Right renal pelvis (tissue), 4 donors: ENCODE measurements at regions not wholly inside any gene's neighbourhood (a gene's known extent, or its start where the extent isn't known, plus 50 kb on each side); places are given as distances from the start of the nearest gene placed in this dataset.
"Not testable (repeated sequence)": the region's sequence is repeated elsewhere in the genome, so short reads cannot be mapped to it uniquely, and the experiment has no call there.

ENCODE experiments used
- DNase-seq, 4 donors: peaks; one replicate each; pipeline ENCODE4 v3.0.0-alpha.2; 2013; ENCODE audit warnings: low read depth in 4 of 4, low spot score in 3 of 4, missing footprints in 1 of 4

- no peak for DNase-seq
These were observed 691.4 kb downstream of the ZBBX start for GRCh38 chr3:166688665-166689064.

DNA sequence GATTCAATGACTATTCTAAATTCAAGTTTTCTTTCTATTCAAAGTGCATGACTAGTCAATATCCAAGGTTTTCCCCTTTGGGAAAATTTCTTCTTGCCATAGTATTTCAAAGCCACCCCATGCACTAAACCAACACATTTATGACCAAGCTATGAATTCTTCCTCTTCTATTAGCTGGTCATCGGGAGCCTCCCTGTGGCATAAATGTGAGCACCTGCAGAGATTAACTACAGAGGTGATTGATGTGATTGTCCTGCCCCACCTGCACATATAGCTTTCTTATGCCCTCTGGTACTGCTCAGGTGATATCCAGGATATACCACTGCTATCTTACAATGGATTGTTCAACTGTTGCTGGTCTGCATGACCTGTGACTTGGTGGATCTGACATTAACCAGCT lies 694.9 kb downstream of the ZBBX start:
- DNase-seq, result no peak

- not testable (repeated sequence) for DNase-seq
These were observed 696.0 kb downstream of the ZBBX start for GRCh38 chr3:166684077-166684476.

GRCh38 chr3:166669781-166670180 lies 710.3 kb downstream of the ZBBX start:
- no peak for DNase-seq

GRCh38 chr3:166663194-166663593 lies 716.9 kb downstream of the ZBBX start:
- no peak for DNase-seq

DNA sequence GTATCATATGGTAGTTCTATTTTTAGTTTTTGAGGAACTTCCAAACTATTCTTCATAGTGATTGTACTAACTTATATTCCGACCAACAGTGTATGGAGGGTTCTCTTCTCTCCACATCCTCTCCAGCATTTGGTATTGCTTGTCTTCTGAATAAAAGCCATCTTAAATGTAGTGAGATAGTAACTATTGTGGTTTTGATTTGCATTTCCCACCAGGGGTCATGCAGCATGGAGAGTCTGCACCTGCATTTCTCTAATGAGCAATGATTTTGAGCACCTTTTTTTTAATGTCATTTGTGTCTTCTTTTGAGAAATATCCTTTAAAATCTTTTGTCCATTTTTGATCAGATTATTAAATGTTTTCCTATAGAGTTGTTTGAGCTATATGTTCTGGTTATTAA lies 718.5 kb downstream of the ZBBX start:
- no peak for DNase-seq

- no peak for DNase-seq
These were observed 719.1 kb downstream of the ZBBX start for GRCh38 chr3:166660962-166661361.

GRCh38 chr3:166637984-166638530 lies 742.0 kb downstream of the ZBBX start:
- no peak for DNase-seq

- no peak for DNase-seq
These were observed 745.9 kb downstream of the ZBBX start for GRCh38 chr3:166634091-166634746.

GRCh38 chr3:166630190-166630589 lies 749.9 kb downstream of the ZBBX start:
- DNase-seq, result no peak

- DNase-seq, result no peak
These were observed 766.7 kb downstream of the ZBBX start for GRCh38 chr3:166613365-166613764.

DNA sequence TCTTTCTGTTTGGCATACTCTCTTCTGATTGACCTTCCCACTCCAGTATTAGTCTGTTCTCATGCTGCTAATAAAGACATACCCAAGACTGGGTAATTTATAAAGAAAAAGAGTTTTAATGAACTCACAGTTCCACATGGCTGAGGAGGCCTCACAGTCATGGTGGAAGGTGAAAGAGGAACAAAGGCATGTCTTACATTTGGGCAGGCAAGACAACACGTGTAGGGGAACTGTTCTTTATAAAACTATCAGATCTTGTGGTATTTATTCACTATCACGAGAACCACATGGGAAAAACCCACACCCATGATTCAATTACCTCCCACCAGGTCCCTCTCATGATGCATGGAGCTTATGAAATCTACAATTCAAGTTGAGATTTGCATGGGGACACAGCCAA lies 767.3 kb downstream of the ZBBX start:
- not testable (repeated sequence) for DNase-seq

DNA sequence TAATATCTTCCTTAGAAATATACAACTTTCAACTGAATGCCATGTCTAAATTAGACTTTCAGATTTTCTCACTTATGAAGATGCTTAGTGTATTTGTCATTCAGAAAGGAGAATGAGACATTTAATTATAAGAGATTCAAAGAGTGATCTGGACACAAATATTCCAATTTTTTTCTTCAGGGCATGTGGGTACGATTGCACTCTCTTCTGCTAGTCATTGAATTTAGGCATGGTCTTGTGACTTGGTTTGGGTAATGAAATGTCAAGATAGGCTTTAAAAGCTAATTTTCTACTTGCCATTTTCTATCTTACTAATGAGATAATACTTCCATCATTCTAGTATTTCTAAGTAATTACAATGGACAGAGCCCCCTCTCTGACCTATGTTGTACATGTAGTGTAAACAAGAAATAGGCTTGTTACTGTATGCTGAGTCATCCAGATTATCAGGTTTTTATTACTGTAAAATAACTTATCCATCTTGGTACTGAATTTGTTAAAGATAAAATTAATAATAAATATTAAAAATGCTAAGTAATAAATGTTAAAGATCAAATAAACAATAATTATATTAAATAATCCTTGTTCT lies 770.8 kb upstream of the BCHE start:
- DNase-seq, result no peak

GRCh38 chr3:166606988-166607387 lies 769.8 kb upstream of the BCHE start:
- DNase-seq, result no peak

DNA sequence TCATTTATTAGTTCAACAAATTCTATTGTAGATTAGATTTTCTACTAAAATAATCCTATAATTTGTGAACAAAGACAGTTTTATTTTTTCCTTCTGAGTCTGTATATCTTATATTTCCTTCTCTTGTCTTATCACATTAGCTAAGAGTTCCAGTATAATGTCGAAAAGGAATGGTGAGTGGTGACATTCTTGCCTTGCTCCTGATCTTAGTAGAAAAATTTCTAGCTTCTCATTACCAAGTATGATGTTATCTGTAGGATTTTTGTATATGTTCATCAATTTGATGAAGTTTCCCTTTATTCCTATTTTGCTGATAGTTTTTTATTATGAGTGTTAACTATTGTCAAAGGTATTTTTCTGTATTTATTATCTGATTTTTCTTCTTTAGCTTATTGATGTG lies 756.6 kb upstream of the BCHE start:
- DNase-seq, result no peak

- DNase-seq, result no peak
These were observed 745.0 kb upstream of the BCHE start for GRCh38 chr3:166582236-166582635.

GRCh38 chr3:166580561-166580960 lies 743.3 kb upstream of the BCHE start:
- no peak for DNase-seq

DNA sequence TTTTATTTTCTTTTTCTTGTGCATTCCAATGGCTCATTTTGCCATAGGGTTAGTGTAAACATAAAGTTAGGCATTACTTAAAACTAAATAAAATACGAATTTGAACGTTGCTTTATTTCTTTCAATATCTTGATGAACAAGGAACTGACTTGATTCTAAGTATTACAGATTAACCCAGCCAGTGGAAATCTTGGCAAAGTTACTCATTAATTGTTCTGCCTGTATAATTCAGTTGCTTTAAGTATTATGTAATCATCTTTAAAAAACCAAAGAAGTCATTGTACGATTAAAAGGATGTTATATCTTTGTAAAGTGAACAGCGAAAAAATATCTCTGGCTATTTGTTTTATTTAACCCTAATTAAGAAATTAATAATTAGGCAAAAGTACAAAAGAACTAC lies 737.9 kb upstream of the BCHE start:
- DNase-seq, result no peak

DNA sequence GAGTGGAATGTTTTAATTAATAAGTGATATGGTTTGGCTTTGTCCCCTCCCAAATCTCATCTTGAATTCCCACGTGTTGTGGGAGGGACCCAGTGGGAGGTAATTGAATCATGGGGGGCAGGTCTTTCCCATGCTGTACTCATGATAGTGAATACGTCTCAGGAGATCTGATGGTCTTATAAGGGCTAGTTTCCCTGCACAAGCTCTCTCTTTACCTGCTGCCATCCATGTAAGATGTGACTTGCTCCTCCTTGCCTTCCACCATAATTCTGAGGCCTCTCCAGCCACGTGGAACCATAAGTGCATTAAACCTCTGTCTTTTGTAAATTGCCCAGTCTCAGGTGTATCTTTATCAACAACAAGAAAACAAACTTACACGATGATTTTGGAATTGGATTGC lies 734.5 kb upstream of the BCHE start:
- DNase-seq, result not testable (repeated sequence)

DNA sequence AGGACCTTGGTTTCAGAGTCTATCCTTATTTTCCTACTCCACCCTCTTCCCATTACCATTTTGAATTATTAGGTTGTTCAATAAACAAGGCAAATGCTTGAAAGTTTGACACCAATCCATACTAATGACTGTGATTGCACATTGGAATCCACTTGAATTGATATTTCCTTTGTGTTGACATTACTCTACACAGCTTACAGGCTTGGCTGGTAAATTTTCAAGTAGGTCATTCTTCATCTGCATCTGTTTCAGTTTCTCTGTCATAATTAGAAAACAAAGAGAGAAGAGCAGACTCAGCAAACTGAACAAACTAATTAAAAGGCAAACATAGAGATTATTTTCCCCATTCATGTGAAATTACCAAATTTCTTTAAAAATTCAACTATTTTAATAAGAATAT lies 732.9 kb upstream of the BCHE start:
- no peak for DNase-seq

DNA sequence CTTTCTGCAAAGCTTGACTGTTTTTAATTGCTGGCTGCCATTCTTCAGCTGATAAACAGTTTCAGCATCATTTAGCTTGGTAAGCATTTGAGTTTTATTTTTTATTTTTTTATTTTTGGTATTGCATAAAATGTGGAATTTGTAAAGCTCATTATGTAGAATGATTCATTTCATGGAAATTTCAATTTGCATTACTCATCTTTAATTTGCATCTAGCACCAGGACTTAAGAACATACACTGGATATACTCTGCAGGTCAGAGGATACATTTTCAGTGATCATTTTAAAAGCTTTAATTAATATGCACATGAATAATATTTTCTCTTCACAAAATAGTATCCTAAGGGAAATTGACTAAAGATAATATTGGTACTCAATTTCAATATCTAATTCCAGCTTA lies 732.4 kb upstream of the BCHE start:
- no peak for DNase-seq

GRCh38 chr3:166560253-166560652 lies 723.0 kb upstream of the BCHE start:
- no peak for DNase-seq
